WTC11 (cell line): ENCODE measurements at regions not wholly inside any gene's neighbourhood (a gene's known extent, or its start where the extent isn't known, plus 50 kb on each side); places are given as distances from the start of the nearest gene placed in this dataset.

Experiments
- ATF1 ChIP-seq: sonication (generic); formaldehyde crosslinking; IDR thresholded peaks from 2 replicates; pipeline ENCODE4 v1.8.1; 2023; ENCODE audit warnings: mild to moderate bottlenecking, moderate library complexity, missing genetic modification reagents
- CREM ChIP-seq: sonication (generic); formaldehyde crosslinking; IDR thresholded peaks from 2 replicates; pipeline ENCODE4 v1.8.1; 2022; ENCODE audit warnings: mild to moderate bottlenecking, missing genetic modification reagents, moderate library complexity
- EMX1 ChIP-seq: fragments of 250-450 bp; sonication (Bioruptor Pico); IDR thresholded peaks from 2 replicates; pipeline ENCODE4 v1.8.0; 2021; ENCODE audit warnings: mild to moderate bottlenecking
- FOXK1 ChIP-seq: sonication (generic); formaldehyde crosslinking; IDR thresholded peaks from 2 replicates; pipeline ENCODE4 v1.8.0; 2022; ENCODE audit warnings: mild to moderate bottlenecking, moderate library complexity, missing genetic modification reagents
- IRF2 ChIP-seq: sonication (generic); formaldehyde crosslinking; IDR thresholded peaks from 2 replicates; pipeline ENCODE4 v1.8.0; 2022; ENCODE audit warnings: low read depth, missing genetic modification reagents, borderline replicate concordance
- NFE2L1 ChIP-seq: sonication (generic); formaldehyde crosslinking; IDR thresholded peaks from 2 replicates; pipeline ENCODE4 v1.8.1; 2023; ENCODE audit warnings: missing genetic modification reagents
- NR3C1 ChIP-seq: sonication (generic); formaldehyde crosslinking; conservative IDR thresholded peaks from 2 replicates; pipeline ENCODE4 v1.8.1; 2023; ENCODE audit warnings: low read depth, mild to moderate bottlenecking, missing genetic modification reagents
- SMAD3 ChIP-seq: sonication (generic); formaldehyde crosslinking; IDR thresholded peaks from 2 replicates; pipeline ENCODE4 v1.8.0; 2022; ENCODE audit warnings: missing genetic modification reagents, mild to moderate bottlenecking, borderline replicate concordance
- SOX15 ChIP-seq: fragments of 250-450 bp; sonication (Bioruptor Pico); IDR thresholded peaks from 2 replicates; pipeline ENCODE4 v1.9.0; 2021; ENCODE audit warnings: mild to moderate bottlenecking
- SP1 ChIP-seq: sonication (generic); formaldehyde crosslinking; conservative IDR thresholded peaks from 2 replicates; pipeline ENCODE4 v1.8.1; 2022; ENCODE audit warnings: missing genetic modification reagents
- TEAD1 ChIP-seq: sonication (generic); formaldehyde crosslinking; IDR thresholded peaks from 2 replicates; pipeline ENCODE4 v1.8.0; 2022; ENCODE audit warnings: mild to moderate bottlenecking, missing genetic modification reagents
- TEAD4 ChIP-seq: sonication (generic); formaldehyde crosslinking; IDR thresholded peaks from 2 replicates; pipeline ENCODE4 v1.8.0; 2022; ENCODE audit warnings: mild to moderate bottlenecking, missing genetic modification reagents
- ZNF423 ChIP-seq: fragments of 250-450 bp; sonication (Bioruptor Pico); IDR thresholded peaks from 2 replicates; pipeline ENCODE4 v2.1.2; 2022; ENCODE audit warnings: mild to moderate bottlenecking, moderate library complexity
- ZNF671 ChIP-seq: fragments of 250-450 bp; sonication (Bioruptor Pico); IDR thresholded peaks from 2 replicates; pipeline ENCODE4 v1.8.0; 2021; ENCODE audit warnings: mild to moderate bottlenecking
- TF ChIP-seq, protein P1 (sequence below): fragments of 250-450 bp; sonication (Bioruptor Pico); IDR thresholded peaks from 2 replicates; pipeline ENCODE4 v1.9.0; 2021; ENCODE audit warnings: mild to moderate bottlenecking, borderline replicate concordance
- TF ChIP-seq, protein P2 (sequence below): sonication (generic); formaldehyde crosslinking; IDR thresholded peaks from 2 replicates; pipeline ENCODE4 v1.8.0; 2022; ENCODE audit warnings: mild to moderate bottlenecking, missing genetic modification reagents
- TF ChIP-seq, protein P3 (sequence below): sonication (generic); formaldehyde crosslinking; IDR thresholded peaks from 2 replicates; pipeline ENCODE4 v1.8.1; 2023; ENCODE audit warnings: mild to moderate bottlenecking, missing genetic modification reagents, moderate library complexity
- TF ChIP-seq, protein P4 (sequence below): sonication (generic); formaldehyde crosslinking; IDR thresholded peaks from 2 replicates; pipeline ENCODE4 v1.8.1; 2022; ENCODE audit warnings: mild to moderate bottlenecking, moderate library complexity, missing genetic modification reagents
- TF ChIP-seq, protein P5 (sequence below): sonication (generic); formaldehyde crosslinking; IDR thresholded peaks from 2 replicates; pipeline ENCODE4 v1.8.1; 2022; ENCODE audit warnings: low read depth, missing genetic modification reagents, borderline replicate concordance
- TF ChIP-seq, protein P6 (sequence below): fragments of 250-450 bp; sonication (Bioruptor Pico); IDR thresholded peaks from 2 replicates; pipeline ENCODE4 v1.9.0; 2021; ENCODE audit warnings: mild to moderate bottlenecking
- TF ChIP-seq, protein P7 (sequence below): sonication (generic); formaldehyde crosslinking; IDR thresholded peaks from 2 replicates; pipeline ENCODE4 v1.8.0; 2023; ENCODE audit warnings: mild to moderate bottlenecking, missing genetic modification reagents
- TF ChIP-seq, protein P8 (sequence below): sonication (generic); formaldehyde crosslinking; IDR thresholded peaks from 2 replicates; pipeline ENCODE4 v1.8.0; 2022; ENCODE audit warnings: mild to moderate bottlenecking, missing genetic modification reagents

DNA sequence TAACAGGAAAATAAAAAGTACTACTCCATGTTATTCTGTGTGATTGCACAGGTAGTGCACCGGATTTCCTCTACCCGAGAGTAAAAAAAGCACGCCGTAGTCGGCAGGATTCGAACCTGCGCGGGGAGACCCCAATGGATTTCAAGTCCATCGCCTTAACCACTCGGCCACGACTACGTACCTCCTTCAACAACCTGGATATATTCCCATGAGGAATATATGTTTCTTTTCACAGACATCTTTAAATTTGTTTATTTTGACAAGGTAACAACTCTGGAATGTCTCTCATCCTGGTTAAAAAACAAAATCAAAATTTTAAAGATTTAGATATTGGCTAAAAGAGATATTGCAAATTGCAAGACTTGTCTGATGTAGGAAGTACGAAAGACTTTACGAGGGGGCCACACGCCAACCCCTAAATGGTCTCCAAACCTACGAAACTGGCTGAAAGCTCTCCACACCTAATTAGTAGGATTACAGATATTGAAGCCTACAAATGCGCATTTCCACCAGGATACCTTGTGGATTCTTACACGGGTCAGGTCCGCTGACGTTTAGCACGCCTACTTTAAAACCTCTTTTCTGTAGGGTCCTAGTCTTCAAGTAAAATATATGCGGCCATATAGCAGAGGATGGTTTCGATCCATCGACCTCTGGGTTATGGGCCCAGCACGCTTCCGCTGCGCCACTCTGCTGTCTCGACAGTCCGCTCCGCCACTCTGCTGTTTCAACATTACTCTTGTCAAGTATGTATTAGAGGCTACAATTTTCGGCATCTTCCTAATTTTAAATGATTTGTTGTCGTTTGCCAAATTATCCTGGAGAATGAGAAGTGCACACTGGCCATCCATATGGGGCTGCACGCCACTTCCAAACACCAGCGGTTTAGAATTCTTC is 52.2 kb upstream of the BTN3A2 start (continued):
- TF ChIP-seq, protein P1, sequence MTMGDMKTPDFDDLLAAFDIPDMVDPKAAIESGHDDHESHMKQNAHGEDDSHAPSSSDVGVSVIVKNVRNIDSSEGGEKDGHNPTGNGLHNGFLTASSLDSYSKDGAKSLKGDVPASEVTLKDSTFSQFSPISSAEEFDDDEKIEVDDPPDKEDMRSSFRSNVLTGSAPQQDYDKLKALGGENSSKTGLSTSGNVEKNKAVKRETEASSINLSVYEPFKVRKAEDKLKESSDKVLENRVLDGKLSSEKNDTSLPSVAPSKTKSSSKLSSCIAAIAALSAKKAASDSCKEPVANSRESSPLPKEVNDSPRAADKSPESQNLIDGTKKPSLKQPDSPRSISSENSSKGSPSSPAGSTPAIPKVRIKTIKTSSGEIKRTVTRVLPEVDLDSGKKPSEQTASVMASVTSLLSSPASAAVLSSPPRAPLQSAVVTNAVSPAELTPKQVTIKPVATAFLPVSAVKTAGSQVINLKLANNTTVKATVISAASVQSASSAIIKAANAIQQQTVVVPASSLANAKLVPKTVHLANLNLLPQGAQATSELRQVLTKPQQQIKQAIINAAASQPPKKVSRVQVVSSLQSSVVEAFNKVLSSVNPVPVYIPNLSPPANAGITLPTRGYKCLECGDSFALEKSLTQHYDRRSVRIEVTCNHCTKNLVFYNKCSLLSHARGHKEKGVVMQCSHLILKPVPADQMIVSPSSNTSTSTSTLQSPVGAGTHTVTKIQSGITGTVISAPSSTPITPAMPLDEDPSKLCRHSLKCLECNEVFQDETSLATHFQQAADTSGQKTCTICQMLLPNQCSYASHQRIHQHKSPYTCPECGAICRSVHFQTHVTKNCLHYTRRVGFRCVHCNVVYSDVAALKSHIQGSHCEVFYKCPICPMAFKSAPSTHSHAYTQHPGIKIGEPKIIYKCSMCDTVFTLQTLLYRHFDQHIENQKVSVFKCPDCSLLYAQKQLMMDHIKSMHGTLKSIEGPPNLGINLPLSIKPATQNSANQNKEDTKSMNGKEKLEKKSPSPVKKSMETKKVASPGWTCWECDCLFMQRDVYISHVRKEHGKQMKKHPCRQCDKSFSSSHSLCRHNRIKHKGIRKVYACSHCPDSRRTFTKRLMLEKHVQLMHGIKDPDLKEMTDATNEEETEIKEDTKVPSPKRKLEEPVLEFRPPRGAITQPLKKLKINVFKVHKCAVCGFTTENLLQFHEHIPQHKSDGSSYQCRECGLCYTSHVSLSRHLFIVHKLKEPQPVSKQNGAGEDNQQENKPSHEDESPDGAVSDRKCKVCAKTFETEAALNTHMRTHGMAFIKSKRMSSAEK, result no peak
- TF ChIP-seq, protein P2, sequence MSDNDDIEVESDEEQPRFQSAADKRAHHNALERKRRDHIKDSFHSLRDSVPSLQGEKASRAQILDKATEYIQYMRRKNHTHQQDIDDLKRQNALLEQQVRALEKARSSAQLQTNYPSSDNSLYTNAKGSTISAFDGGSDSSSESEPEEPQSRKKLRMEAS, result no peak
- TF ChIP-seq, protein P3, sequence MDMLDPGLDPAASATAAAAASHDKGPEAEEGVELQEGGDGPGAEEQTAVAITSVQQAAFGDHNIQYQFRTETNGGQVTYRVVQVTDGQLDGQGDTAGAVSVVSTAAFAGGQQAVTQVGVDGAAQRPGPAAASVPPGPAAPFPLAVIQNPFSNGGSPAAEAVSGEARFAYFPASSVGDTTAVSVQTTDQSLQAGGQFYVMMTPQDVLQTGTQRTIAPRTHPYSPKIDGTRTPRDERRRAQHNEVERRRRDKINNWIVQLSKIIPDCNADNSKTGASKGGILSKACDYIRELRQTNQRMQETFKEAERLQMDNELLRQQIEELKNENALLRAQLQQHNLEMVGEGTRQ (CRISPR knock-in tag), result no peak
- no peak for TF ChIP-seq NFE2L1
- no peak for TF ChIP-seq SMAD3
- TF ChIP-seq, protein P4, sequence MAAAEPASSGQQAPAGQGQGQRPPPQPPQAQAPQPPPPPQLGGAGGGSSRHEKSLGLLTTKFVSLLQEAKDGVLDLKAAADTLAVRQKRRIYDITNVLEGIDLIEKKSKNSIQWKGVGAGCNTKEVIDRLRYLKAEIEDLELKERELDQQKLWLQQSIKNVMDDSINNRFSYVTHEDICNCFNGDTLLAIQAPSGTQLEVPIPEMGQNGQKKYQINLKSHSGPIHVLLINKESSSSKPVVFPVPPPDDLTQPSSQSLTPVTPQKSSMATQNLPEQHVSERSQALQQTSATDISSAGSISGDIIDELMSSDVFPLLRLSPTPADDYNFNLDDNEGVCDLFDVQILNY (CRISPR knock-in tag), result no peak
- TF ChIP-seq CREM (CRISPR knock-in tag), result peak; percentile 23; the same call in 1 of the 2 replicates
- TF ChIP-seq, protein P5, sequence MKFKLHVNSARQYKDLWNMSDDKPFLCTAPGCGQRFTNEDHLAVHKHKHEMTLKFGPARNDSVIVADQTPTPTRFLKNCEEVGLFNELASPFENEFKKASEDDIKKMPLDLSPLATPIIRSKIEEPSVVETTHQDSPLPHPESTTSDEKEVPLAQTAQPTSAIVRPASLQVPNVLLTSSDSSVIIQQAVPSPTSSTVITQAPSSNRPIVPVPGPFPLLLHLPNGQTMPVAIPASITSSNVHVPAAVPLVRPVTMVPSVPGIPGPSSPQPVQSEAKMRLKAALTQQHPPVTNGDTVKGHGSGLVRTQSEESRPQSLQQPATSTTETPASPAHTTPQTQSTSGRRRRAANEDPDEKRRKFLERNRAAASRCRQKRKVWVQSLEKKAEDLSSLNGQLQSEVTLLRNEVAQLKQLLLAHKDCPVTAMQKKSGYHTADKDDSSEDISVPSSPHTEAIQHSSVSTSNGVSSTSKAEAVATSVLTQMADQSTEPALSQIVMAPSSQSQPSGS, result no peak
- TF ChIP-seq, protein P6, sequence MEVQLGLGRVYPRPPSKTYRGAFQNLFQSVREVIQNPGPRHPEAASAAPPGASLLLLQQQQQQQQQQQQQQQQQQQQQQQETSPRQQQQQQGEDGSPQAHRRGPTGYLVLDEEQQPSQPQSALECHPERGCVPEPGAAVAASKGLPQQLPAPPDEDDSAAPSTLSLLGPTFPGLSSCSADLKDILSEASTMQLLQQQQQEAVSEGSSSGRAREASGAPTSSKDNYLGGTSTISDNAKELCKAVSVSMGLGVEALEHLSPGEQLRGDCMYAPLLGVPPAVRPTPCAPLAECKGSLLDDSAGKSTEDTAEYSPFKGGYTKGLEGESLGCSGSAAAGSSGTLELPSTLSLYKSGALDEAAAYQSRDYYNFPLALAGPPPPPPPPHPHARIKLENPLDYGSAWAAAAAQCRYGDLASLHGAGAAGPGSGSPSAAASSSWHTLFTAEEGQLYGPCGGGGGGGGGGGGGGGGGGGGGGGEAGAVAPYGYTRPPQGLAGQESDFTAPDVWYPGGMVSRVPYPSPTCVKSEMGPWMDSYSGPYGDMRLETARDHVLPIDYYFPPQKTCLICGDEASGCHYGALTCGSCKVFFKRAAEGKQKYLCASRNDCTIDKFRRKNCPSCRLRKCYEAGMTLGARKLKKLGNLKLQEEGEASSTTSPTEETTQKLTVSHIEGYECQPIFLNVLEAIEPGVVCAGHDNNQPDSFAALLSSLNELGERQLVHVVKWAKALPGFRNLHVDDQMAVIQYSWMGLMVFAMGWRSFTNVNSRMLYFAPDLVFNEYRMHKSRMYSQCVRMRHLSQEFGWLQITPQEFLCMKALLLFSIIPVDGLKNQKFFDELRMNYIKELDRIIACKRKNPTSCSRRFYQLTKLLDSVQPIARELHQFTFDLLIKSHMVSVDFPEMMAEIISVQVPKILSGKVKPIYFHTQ, result no peak
- TF ChIP-seq ZNF423 (CRISPR knock-in tag), result no peak
- TF ChIP-seq ZNF671 (CRISPR knock-in tag), result no peak
- no peak for TF ChIP-seq TEAD1 (CRISPR knock-in tag)
- no peak for TF ChIP-seq FOXK1 (CRISPR knock-in tag)
- no peak for TF ChIP-seq SOX15 (CRISPR knock-in tag)
- TF ChIP-seq TEAD4 (CRISPR knock-in tag), result no peak
- TF ChIP-seq IRF2, result no peak
- TF ChIP-seq EMX1 (CRISPR knock-in tag), result 0 out of 2 replicates have a peak, but pooled peaks have one; percentile 50
- TF ChIP-seq SP1 (CRISPR knock-in tag), result peak; percentile 47; the same call in 1 of the 2 replicates
- TF ChIP-seq NR3C1 (CRISPR knock-in tag), result no peak
- TF ChIP-seq, protein P7, sequence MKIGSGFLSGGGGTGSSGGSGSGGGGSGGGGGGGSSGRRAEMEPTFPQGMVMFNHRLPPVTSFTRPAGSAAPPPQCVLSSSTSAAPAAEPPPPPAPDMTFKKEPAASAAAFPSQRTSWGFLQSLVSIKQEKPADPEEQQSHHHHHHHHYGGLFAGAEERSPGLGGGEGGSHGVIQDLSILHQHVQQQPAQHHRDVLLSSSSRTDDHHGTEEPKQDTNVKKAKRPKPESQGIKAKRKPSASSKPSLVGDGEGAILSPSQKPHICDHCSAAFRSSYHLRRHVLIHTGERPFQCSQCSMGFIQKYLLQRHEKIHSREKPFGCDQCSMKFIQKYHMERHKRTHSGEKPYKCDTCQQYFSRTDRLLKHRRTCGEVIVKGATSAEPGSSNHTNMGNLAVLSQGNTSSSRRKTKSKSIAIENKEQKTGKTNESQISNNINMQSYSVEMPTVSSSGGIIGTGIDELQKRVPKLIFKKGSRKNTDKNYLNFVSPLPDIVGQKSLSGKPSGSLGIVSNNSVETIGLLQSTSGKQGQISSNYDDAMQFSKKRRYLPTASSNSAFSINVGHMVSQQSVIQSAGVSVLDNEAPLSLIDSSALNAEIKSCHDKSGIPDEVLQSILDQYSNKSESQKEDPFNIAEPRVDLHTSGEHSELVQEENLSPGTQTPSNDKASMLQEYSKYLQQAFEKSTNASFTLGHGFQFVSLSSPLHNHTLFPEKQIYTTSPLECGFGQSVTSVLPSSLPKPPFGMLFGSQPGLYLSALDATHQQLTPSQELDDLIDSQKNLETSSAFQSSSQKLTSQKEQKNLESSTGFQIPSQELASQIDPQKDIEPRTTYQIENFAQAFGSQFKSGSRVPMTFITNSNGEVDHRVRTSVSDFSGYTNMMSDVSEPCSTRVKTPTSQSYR (CRISPR knock-in tag), result no peak
- TF ChIP-seq, protein P8, sequence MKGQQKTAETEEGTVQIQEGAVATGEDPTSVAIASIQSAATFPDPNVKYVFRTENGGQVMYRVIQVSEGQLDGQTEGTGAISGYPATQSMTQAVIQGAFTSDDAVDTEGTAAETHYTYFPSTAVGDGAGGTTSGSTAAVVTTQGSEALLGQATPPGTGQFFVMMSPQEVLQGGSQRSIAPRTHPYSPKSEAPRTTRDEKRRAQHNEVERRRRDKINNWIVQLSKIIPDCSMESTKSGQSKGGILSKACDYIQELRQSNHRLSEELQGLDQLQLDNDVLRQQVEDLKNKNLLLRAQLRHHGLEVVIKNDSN (CRISPR knock-in tag), result no peak
- TF ChIP-seq ATF1 (CRISPR knock-in tag), result no peak
- TF ChIP-seq, all 79 proteins: peak for 9
